ENCODE measurements at regions not wholly inside any gene's neighbourhood (a gene's known extent, or its start where the extent isn't known, plus 50 kb on each side); places are given as distances from the start of the nearest gene placed in this dataset.

DNA sequence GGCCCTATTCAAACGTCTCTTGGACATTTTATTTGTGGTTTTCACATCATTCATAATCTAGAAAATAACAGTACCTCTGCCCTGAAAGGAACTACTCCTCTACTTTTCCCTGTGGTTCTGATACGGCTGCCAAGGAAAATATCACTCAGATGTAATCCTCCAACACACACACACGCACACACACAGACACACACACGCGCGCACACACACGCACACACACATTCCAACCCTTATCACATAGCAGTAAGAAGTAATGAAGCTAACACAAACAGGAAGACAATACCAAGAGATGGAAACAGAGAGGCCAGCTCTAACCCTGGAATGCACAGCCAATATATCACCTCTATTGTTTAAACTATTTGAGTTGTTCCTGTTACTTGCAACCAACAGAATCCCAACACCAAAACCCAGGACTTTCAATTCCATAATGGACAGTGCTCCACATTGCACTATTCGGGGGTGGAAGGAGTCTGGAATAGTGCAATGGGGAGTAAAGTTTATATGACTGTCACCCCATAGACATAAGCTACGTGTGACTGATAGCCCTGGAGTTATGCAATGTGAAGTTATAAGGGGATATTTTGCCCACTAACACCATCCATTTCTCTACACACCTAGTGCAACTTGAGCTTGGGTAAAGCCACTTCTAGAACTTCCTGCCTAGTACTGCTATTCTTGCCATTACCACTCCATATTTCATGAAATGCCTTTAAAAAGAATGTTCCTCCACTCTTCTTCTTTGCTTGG lies 71.3 kb upstream of the FNDC3B start:
- H3F3A ChIP-seq (ENCODE audit: insufficient read depth, low read length), result no peaks in the 10 kb centered on the region
- H4K20me1 ChIP-seq (ENCODE audit: insufficient read depth, low read length), result no peaks in the 10 kb centered on the region
- TF ChIP-seq EZH2phosphoT487 (IDR thresholded peaks at IDR 0.05; ENCODE audit: low read length) (no peak), EZH2 (optimal IDR thresholded peaks at IDR 0.05; ENCODE audit: low read depth, low read length) (no peak)
- H2AFZ ChIP-seq (ENCODE audit: low read length), result no peak overlapping the region
- no peaks in the 10 kb centered on the region for H3K9me3 ChIP-seq (replicated peaks; ENCODE audit: insufficient read depth, low read length)
- H3K36me3 ChIP-seq (replicated peaks; ENCODE audit: insufficient read depth, low read length), result no peaks in the 10 kb centered on the region
- H3K9ac ChIP-seq (ENCODE audit: low read length), result no peak overlapping the region
- no peak overlapping the region for H3K4me3 ChIP-seq (ENCODE audit: low read length)
- H3K27me3 ChIP-seq (replicated peaks; ENCODE audit: insufficient read depth, low read length), result no peaks in the 10 kb centered on the region
- no peak overlapping the region for H3K27ac ChIP-seq (ENCODE audit: low read length)
- no peak overlapping the region for H3K4me2 ChIP-seq (ENCODE audit: low read depth, low read length)
- no peaks in the 10 kb centered on the region for H3K9me2 ChIP-seq (replicated peaks; ENCODE audit: insufficient read depth, low read length)
- no peaks in the 10 kb centered on the region for H3K79me2 ChIP-seq (ENCODE audit: low read length)
- no peak for DNase-seq
- H3K4me1 ChIP-seq (ENCODE audit: low read length), result no peaks in the 10 kb centered on the region

DNA sequence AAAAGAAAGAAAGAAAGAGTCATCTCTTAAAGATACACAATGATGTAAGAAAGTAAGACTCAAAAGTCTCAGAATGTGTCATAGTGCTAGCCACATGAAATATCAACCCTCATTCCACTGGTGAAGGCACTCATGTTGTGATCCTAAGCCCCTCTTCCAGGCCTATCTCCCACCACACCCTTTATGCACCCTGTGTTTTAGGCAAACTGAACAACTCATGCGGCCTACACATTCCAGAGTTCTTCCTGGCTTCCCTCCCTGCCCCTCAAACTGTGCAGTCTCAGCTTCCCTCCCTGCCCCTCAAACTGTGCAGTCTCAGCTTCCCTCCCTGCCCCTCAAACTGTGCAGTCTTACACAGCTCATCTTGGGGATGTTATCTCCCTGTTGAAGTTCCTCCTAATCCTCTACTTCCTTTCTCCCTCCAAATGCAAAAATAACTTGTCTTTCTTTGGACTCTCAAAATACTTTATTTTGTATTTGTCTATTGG lies 69.0 kb upstream of the FNDC3B start:
- Histone ChIP-seq H3F3A (ENCODE audit: insufficient read depth, low read length) (no peaks in the 10 kb centered on the region), H3K4me3 (ENCODE audit: low read length) (no peak overlapping the region), H3K4me2 (ENCODE audit: low read depth, low read length) (no peak overlapping the region), H3K27ac (ENCODE audit: low read length) (no peak overlapping the region), H3K27me3 (replicated peaks; ENCODE audit: insufficient read depth, low read length) (no peaks in the 10 kb centered on the region), H2AFZ (ENCODE audit: low read length) (no peak overlapping the region), H3K9ac (ENCODE audit: low read length) (no peak overlapping the region), H3K4me1 (ENCODE audit: low read length) (no peaks in the 10 kb centered on the region), H3K9me3 (replicated peaks; ENCODE audit: insufficient read depth, low read length) (no peaks in the 10 kb centered on the region), H3K79me2 (ENCODE audit: low read length) (no peaks in the 10 kb centered on the region), H3K36me3 (replicated peaks; ENCODE audit: insufficient read depth, low read length) (no peaks in the 10 kb centered on the region), H4K20me1 (ENCODE audit: insufficient read depth, low read length) (no peaks in the 10 kb centered on the region), H3K9me2 (replicated peaks; ENCODE audit: insufficient read depth, low read length) (no peaks in the 10 kb centered on the region)
- TF ChIP-seq, protein P1, sequence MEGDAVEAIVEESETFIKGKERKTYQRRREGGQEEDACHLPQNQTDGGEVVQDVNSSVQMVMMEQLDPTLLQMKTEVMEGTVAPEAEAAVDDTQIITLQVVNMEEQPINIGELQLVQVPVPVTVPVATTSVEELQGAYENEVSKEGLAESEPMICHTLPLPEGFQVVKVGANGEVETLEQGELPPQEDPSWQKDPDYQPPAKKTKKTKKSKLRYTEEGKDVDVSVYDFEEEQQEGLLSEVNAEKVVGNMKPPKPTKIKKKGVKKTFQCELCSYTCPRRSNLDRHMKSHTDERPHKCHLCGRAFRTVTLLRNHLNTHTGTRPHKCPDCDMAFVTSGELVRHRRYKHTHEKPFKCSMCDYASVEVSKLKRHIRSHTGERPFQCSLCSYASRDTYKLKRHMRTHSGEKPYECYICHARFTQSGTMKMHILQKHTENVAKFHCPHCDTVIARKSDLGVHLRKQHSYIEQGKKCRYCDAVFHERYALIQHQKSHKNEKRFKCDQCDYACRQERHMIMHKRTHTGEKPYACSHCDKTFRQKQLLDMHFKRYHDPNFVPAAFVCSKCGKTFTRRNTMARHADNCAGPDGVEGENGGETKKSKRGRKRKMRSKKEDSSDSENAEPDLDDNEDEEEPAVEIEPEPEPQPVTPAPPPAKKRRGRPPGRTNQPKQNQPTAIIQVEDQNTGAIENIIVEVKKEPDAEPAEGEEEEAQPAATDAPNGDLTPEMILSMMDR (IDR thresholded peaks at IDR 0.05; ENCODE audit: low read length), result no peak
- no peak for TF ChIP-seq EZH2phosphoT487 (IDR thresholded peaks at IDR 0.05; ENCODE audit: low read length)
- no peak for TF ChIP-seq EZH2 (optimal IDR thresholded peaks at IDR 0.05; ENCODE audit: low read depth, low read length)
- no peak for DNase-seq

DNA sequence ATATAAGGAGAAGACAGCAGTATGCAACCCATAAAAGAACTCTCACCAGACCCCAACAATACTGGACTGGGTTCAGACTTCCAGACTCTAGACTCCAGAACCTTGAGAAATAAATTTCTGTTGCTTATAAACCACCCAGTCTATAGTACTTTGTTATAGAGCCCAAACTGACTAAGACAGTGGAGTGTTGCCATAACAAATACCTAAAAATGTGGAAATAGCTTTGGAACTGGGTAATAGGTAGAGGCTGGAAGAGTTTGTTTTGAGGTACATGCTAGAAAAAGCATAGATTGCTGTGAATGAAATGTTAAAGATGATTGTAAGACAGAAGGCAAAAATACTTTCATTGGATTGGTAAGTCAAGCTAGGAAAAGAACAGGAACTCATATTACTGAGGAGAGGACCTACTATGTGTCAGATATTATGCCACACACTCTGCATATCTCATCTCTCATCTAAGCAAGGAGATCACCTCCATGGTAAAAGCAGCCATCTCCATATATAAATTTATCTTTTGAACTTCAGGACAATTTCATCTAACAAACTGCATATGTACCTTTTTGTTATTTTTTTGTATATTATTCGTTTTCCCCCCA lies 67.4 kb upstream of the FNDC3B start:
- Histone ChIP-seq H3K27ac (ENCODE audit: low read length) (no peak overlapping the region), H3K4me1 (ENCODE audit: low read length) (no peaks in the 10 kb centered on the region)
- no peak for DNase-seq

More for the DNA sequence above, 67.4 kb upstream of the FNDC3B start:
- no peak overlapping the region for H3K9ac ChIP-seq (ENCODE audit: low read length)
- no peaks in the 10 kb centered on the region for H3K27me3 ChIP-seq (replicated peaks; ENCODE audit: insufficient read depth, low read length)
- H3K36me3 ChIP-seq (replicated peaks; ENCODE audit: insufficient read depth, low read length), result no peaks in the 10 kb centered on the region
- H3K79me2 ChIP-seq (ENCODE audit: low read length), result no peaks in the 10 kb centered on the region
- TF ChIP-seq, protein P1 (IDR thresholded peaks at IDR 0.05; ENCODE audit: low read length), result no peak
- TF ChIP-seq EZH2 (optimal IDR thresholded peaks at IDR 0.05; ENCODE audit: low read depth, low read length) (no peak), EZH2phosphoT487 (IDR thresholded peaks at IDR 0.05; ENCODE audit: low read length) (no peak)
- H2AFZ ChIP-seq (ENCODE audit: low read length), result no peak overlapping the region
- no peaks in the 10 kb centered on the region for H3K9me2 ChIP-seq (replicated peaks; ENCODE audit: insufficient read depth, low read length)
- H3K9me3 ChIP-seq (replicated peaks; ENCODE audit: insufficient read depth, low read length), result no peaks in the 10 kb centered on the region
- no peaks in the 10 kb centered on the region for H3F3A ChIP-seq (ENCODE audit: insufficient read depth, low read length)
- no peak overlapping the region for H3K4me3 ChIP-seq (ENCODE audit: low read length)
- H4K20me1 ChIP-seq (ENCODE audit: insufficient read depth, low read length), result no peaks in the 10 kb centered on the region
- no peak overlapping the region for H3K4me2 ChIP-seq (ENCODE audit: low read depth, low read length)
